HG03196 (cell line): ENCODE measurements at regions not wholly inside any gene's neighbourhood (a gene's known extent, or its start where the extent isn't known, plus 50 kb on each side); places are given as distances from the start of the nearest gene placed in this dataset.

Source experiments
- ATAC-seq: cut with Tn5 transposase; IDR thresholded peaks from one replicate; pipeline ENCODE4 v1.9.1; 2021; ENCODE audit not compliant: unreplicated experiment

GRCh38 chr17:74097450-74098135, 105.9 kb upstream of the RPL38 start:
- ATAC-seq, result no peak

- no peak for ATAC-seq
Measured at GRCh38 chr17:74098136-74099024, 105.1 kb upstream of the RPL38 start.

GRCh38 chr17:74099442-74100340, 103.8 kb upstream of the RPL38 start:
- ATAC-seq, result no peak

- no peak for ATAC-seq
Measured at GRCh38 chr17:74104921-74105320, 98.6 kb upstream of the RPL38 start.

GRCh38 chr17:74107107-74107506, 96.4 kb upstream of the RPL38 start:
- no peak for ATAC-seq

GRCh38 chr17:74108126-74108705, 95.3 kb upstream of the RPL38 start:
- ATAC-seq, result no peak

GRCh38 chr17:74110467-74110866, 93.0 kb upstream of the RPL38 start:
- no peak for ATAC-seq

- no peak for ATAC-seq
Measured at GRCh38 chr17:74113326-74113725, 90.2 kb upstream of the RPL38 start.

GRCh38 chr17:74113952-74114351, 89.5 kb upstream of the RPL38 start:
- no peak for ATAC-seq

- ATAC-seq, result no peak
Measured at GRCh38 chr17:74114881-74115470, 88.5 kb upstream of the RPL38 start.

GRCh38 chr17:74115586-74115985, 87.9 kb upstream of the RPL38 start:
- ATAC-seq, result no peak

GRCh38 chr17:74116087-74116717, 87.3 kb upstream of the RPL38 start:
- ATAC-seq, result no peak

GRCh38 chr17:74117087-74117698, 86.3 kb upstream of the RPL38 start:
- ATAC-seq, result no peak

- no peak for ATAC-seq
Measured at GRCh38 chr17:74117999-74118421, 85.5 kb upstream of the RPL38 start.

- no peak for ATAC-seq
Measured at GRCh38 chr17:74118504-74118903, 85.0 kb upstream of the RPL38 start.

- no peak for ATAC-seq
Measured at GRCh38 chr17:74119049-74119580, 84.4 kb upstream of the RPL38 start.

GRCh38 chr17:74119965-74120364, 83.5 kb upstream of the RPL38 start:
- ATAC-seq, result no peak

GRCh38 chr17:74123350-74123749, 80.1 kb upstream of the RPL38 start:
- no peak for ATAC-seq

- no peak for ATAC-seq
Measured at GRCh38 chr17:74123866-74124444, 79.5 kb upstream of the RPL38 start.
